DOHH2 (cell line): ENCODE measurements at regions not wholly inside any gene's neighbourhood (a gene's known extent, or its start where the extent isn't known, plus 50 kb on each side); places are given as distances from the start of the nearest gene placed in this dataset.

Experiments used
- H3F3A ChIP-seq: fragments of 200-600 bp; sonication (generic), shearing (Covaris generic); 2 replicates; pipeline ENCODE4 v1.6.0; 2016; ENCODE audit warnings: antibody characterized with exemption, mild to moderate bottlenecking; ENCODE audit not compliant: control insufficient read depth, insufficient read depth
- H3K27ac ChIP-seq: fragments of 200-600 bp; sonication (generic); 2 replicates; pipeline ENCODE4 v1.5.1; 2014; ENCODE audit warnings: low read depth, mild to moderate bottlenecking, low read length, moderate library complexity
- H3K27me3 ChIP-seq: fragments of 200-600 bp; sonication (generic); 2 replicates; pipeline ENCODE4 v1.6.1; 2014; ENCODE audit warnings: mild to moderate bottlenecking, low read length, mixed read lengths; ENCODE audit not compliant: control insufficient read depth
- H3K36me3 ChIP-seq: fragments of 200-600 bp; sonication (generic); 2 replicates; pipeline ENCODE4 v1.6.1; 2014; ENCODE audit warnings: mild to moderate bottlenecking, low read length, moderate library complexity, mixed read lengths; ENCODE audit not compliant: control insufficient read depth
- H3K4me1 ChIP-seq: fragments of 200-600 bp; sonication (generic); 2 replicates; pipeline ENCODE4 v1.6.1; 2014; ENCODE audit warnings: mild to moderate bottlenecking, low read length, mixed read lengths; ENCODE audit not compliant: control insufficient read depth
- H3K4me2 ChIP-seq: fragments of 200-600 bp; sonication (generic); 2 replicates; pipeline ENCODE4 v1.6.0; 2014; ENCODE audit warnings: mild to moderate bottlenecking, low read length, moderate library complexity
- H3K4me3 ChIP-seq: fragments of 200-600 bp; sonication (generic); 2 replicates; pipeline ENCODE4 v1.5.1; 2014; ENCODE audit warnings: mild to moderate bottlenecking, low read length, mixed read lengths
- H3K79me2 ChIP-seq: fragments of 200-600 bp; sonication (generic); 2 replicates; pipeline ENCODE4 v1.6.1; 2014; ENCODE audit warnings: mild to moderate bottlenecking, low read length, mixed read lengths; ENCODE audit not compliant: control insufficient read depth
- H3K9me2 ChIP-seq: fragments of 200-600 bp; sonication (generic); replicated peaks from 2 replicates; pipeline ENCODE4 v1.6.1; 2014; ENCODE audit warnings: mild to moderate bottlenecking, low read length, mixed read lengths; ENCODE audit not compliant: control insufficient read depth
- H3K9me3 ChIP-seq: fragments of 200-600 bp; sonication (generic); 2 replicates; pipeline ENCODE4 v1.6.1; 2014; ENCODE audit warnings: antibody characterized with exemption, low read length, mixed read lengths; ENCODE audit not compliant: control insufficient read depth, insufficient read depth
- H4K20me1 ChIP-seq: fragments of 200-600 bp; sonication (generic); 2 replicates; pipeline ENCODE4 v1.6.0; 2014; ENCODE audit warnings: low read depth, mild to moderate bottlenecking, antibody characterized with exemption, low read length, moderate library complexity; ENCODE audit not compliant: control insufficient read depth, insufficient read depth
- EZH2phosphoT487 ChIP-seq: fragments of 200-600 bp; sonication (generic); IDR thresholded peaks from 2 replicates; pipeline ENCODE4 v1.6.1; 2017; ENCODE audit warnings: borderline replicate concordance, mild to moderate bottlenecking, antibody characterized with exemption, low read length, moderate library complexity, mixed read lengths
- TF ChIP-seq, protein P1 (sequence below): fragments of 200-600 bp; sonication (generic); IDR thresholded peaks from one replicate; pipeline ENCODE4 v1.5.1; 2014; ENCODE audit warnings: antibody characterized with exemption, mild to moderate bottlenecking, low read depth, low read length; ENCODE audit not compliant: poor library complexity, severe bottlenecking

DNA sequence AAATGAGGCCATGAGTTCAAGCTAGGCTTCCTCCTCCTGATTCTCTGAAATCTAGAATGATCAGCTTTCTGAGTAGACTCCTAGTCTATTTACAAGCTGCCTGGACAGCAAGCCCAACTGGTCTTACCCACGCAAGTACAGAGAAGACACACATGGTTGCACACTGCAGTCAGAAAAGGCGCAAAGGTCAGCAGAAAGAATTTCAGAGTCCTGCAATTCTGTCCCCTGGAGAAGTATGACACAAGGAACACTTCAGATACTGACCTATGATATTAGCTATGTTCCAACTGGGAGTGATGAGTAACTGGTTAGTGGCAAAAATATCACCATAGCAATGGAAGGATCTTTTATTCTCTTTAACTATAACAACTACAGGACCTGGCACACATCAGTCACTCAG is 336.1 kb upstream of the PKDCC start:
- Histone ChIP-seq H3K4me1 (no peaks in the 10 kb centered on the region; the same call in 1 of the 2 replicates), H3K27me3 (peaks cover 6% of the 10 kb centered on the region; the same call in 1 of the 2 replicates), H3K4me3 (no peak overlapping the region), H3K79me2 (no peaks in the 10 kb centered on the region), H3F3A (no peaks in the 10 kb centered on the region), H3K36me3 (no peaks in the 10 kb centered on the region), H3K9me2 (no peaks in the 10 kb centered on the region), H4K20me1 (no peaks in the 10 kb centered on the region), H3K9me3 (no peaks in the 10 kb centered on the region), H3K27ac (no peak overlapping the region), H3K4me2 (no peak overlapping the region)
- TF ChIP-seq, protein P1, sequence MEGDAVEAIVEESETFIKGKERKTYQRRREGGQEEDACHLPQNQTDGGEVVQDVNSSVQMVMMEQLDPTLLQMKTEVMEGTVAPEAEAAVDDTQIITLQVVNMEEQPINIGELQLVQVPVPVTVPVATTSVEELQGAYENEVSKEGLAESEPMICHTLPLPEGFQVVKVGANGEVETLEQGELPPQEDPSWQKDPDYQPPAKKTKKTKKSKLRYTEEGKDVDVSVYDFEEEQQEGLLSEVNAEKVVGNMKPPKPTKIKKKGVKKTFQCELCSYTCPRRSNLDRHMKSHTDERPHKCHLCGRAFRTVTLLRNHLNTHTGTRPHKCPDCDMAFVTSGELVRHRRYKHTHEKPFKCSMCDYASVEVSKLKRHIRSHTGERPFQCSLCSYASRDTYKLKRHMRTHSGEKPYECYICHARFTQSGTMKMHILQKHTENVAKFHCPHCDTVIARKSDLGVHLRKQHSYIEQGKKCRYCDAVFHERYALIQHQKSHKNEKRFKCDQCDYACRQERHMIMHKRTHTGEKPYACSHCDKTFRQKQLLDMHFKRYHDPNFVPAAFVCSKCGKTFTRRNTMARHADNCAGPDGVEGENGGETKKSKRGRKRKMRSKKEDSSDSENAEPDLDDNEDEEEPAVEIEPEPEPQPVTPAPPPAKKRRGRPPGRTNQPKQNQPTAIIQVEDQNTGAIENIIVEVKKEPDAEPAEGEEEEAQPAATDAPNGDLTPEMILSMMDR, result no peak
- no peak for TF ChIP-seq EZH2phosphoT487

DNA sequence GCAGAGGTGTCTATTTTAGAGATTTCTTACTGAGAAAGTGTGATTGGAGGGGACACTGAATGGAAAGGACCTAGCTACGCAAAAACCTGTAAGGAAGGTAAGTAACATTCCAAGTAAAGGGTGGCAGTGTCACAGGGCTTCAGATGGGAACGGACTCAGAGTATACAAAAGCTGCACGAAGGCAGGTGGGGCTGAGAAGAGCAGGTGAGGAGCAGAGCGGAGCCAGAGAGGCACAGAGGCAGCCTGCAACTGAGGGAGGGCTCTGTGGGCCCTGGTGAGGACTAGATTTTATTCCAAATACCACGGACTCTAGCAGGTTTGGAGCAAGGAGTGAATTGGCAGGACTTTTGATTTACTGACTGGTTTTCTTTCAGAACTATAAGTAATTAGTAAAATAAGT is 331.3 kb upstream of the PKDCC start:
- Histone ChIP-seq H3K9me2 (no peaks in the 10 kb centered on the region), H3K4me1 (no peaks in the 10 kb centered on the region; the same call in 1 of the 2 replicates), H3K27me3 (peaks cover 3% of the 10 kb centered on the region; the same call in 1 of the 2 replicates), H3K4me3 (no peak overlapping the region), H3K79me2 (no peaks in the 10 kb centered on the region), H3K4me2 (no peak overlapping the region), H3K36me3 (no peaks in the 10 kb centered on the region), H3K9me3 (no peaks in the 10 kb centered on the region), H3K27ac (no peak overlapping the region), H3F3A (no peaks in the 10 kb centered on the region), H4K20me1 (no peaks in the 10 kb centered on the region)
- TF ChIP-seq EZH2phosphoT487, result no peak
- TF ChIP-seq, protein P1, result no peak

DNA sequence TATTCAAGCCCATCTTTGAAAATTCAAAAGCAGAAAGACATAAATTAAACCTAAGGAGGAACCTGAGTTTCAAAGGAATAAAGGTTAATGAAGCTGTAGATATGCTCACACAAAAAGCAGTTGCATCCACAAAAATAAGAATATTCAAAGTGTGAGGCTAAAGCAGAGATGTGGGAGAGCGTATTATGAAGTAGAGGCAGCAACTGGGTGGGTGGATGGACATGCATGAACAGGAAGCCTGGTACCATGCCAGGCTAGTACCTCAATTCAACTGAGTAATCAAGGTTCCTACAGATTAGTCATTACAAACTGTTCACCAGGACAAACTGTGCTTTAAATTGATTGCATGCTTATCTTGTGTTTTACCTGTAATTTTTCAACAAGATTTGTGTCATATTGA is 330.0 kb upstream of the PKDCC start:
- Histone ChIP-seq H3K79me2 (no peaks in the 10 kb centered on the region), H3F3A (no peaks in the 10 kb centered on the region), H3K27me3 (peaks cover 3% of the 10 kb centered on the region; the same call in 1 of the 2 replicates), H4K20me1 (no peaks in the 10 kb centered on the region), H3K9me2 (no peaks in the 10 kb centered on the region), H3K4me2 (no peak overlapping the region), H3K4me3 (no peak overlapping the region), H3K27ac (no peak overlapping the region), H3K9me3 (no peaks in the 10 kb centered on the region), H3K36me3 (no peaks in the 10 kb centered on the region), H3K4me1 (no peaks in the 10 kb centered on the region; the same call in 1 of the 2 replicates)
- TF ChIP-seq, protein P1, result no peak
- no peak for TF ChIP-seq EZH2phosphoT487
